ENCODE measurements at regions not wholly inside any gene's neighbourhood (a gene's known extent, or its start where the extent isn't known, plus 50 kb on each side); places are given as distances from the start of the nearest gene placed in this dataset.

GRCh38 chr9:85322592-85322991 is 419.2 kb downstream of the AGTPBP1 start:
- Mint-ChIP-seq H3K4me3 (no peak overlapping the region), H3K4me1 (no peaks in the 10 kb centered on the region), H3K27me3 (ENCODE audit: low read depth in 3 of 3) (peaks cover 0 to 5% (median 2%) of the 10 kb centered on the region in 3 donors), H3K9me3 (peaks cover 10 to 25% (median 16%) of the 10 kb centered on the region in 7 donors), H3K36me3 (no peaks in the 10 kb centered on the region), H3K27ac (no peak overlapping the region)
- H3K36me3 ChIP-seq (replicated peaks in 1 of 2; ENCODE audit: control insufficient read depth in 1 of 2, insufficient read depth in 2 of 2, low read length in 2 of 2) = no peaks in the 10 kb centered on the region
- no peak overlapping the region for H3K4me2 ChIP-seq (replicated peaks; ENCODE audit: extremely low read depth, low read length, poor library complexity, severe bottlenecking)
- no peak overlapping the region for H3K9ac ChIP-seq (ENCODE audit: insufficient read depth, low read length, poor library complexity, severe bottlenecking)
- no peaks in the 10 kb centered on the region for H4K20me1 ChIP-seq (ENCODE audit: insufficient read depth, low read length)
- H2AFZ ChIP-seq (ENCODE audit: insufficient read depth, low read depth, low read length, poor library complexity, severe bottlenecking) = no peak overlapping the region
- H3K4me3 ChIP-seq (replicated peaks in 1 of 3; ENCODE audit: low read depth in 2 of 3, low read length in 3 of 3) = no peak overlapping the region
- no peak for DNase-seq
- H3K4me1 ChIP-seq (ENCODE audit: control insufficient read depth in 1 of 2, insufficient read depth in 2 of 2, low read length in 2 of 2) = no peaks in the 10 kb centered on the region
- 100% methylated on average over 2 of the region's 4 CpGs for WGBS (ENCODE audit: insufficient coverage)
- no peak overlapping the region for H3K27ac ChIP-seq (ENCODE audit: low read depth in 1 of 2, low read length in 2 of 2)
- TF ChIP-seq CTCF (IDR thresholded peaks at IDR 0.05) = no peak
- H3K9me3 ChIP-seq (replicated peaks in 1 of 2; ENCODE audit: control insufficient read depth in 1 of 2, insufficient read depth in 1 of 2, low read length in 2 of 2) = peaks cover 8 to 22% of the 10 kb centered on the region in 2 donors
- H3K27me3 ChIP-seq (ENCODE audit: control insufficient read depth in 2 of 2, insufficient read depth in 2 of 2, low read length in 2 of 2) = no peaks in the 10 kb centered on the region
- H3K79me2 ChIP-seq (ENCODE audit: insufficient read depth, low read length) = no peaks in the 10 kb centered on the region
- intact Hi-C loops (cut with micrococcal nuclease) = no loop called here

GRCh38 chr9:85321561-85321960 is 420.2 kb downstream of the AGTPBP1 start:
- H3K9ac ChIP-seq (ENCODE audit: insufficient read depth, low read length, poor library complexity, severe bottlenecking) = no peak overlapping the region
- H3K36me3 Mint-ChIP-seq = no peaks in the 10 kb centered on the region
- H3K27me3 Mint-ChIP-seq (ENCODE audit: low read depth in 3 of 3) = peaks cover 0 to 5% (median 2%) of the 10 kb centered on the region in 3 donors
- H3K4me1 Mint-ChIP-seq = no peaks in the 10 kb centered on the region
- 81% methylated on average over 4 of the region's 5 CpGs for WGBS (ENCODE audit: insufficient coverage)
- intact Hi-C loops (cut with micrococcal nuclease) = no loop called here
- no peak overlapping the region for H3K4me3 ChIP-seq (replicated peaks in 1 of 3; ENCODE audit: low read depth in 2 of 3, low read length in 3 of 3)
- no peaks in the 10 kb centered on the region for H3K36me3 ChIP-seq (replicated peaks in 1 of 2; ENCODE audit: control insufficient read depth in 1 of 2, insufficient read depth in 2 of 2, low read length in 2 of 2)
- H4K20me1 ChIP-seq (ENCODE audit: insufficient read depth, low read length) = no peaks in the 10 kb centered on the region
- no peaks in the 10 kb centered on the region for H3K27me3 ChIP-seq (ENCODE audit: control insufficient read depth in 2 of 2, insufficient read depth in 2 of 2, low read length in 2 of 2)
- DNase-seq = no peak
- H3K27ac ChIP-seq (ENCODE audit: low read depth in 1 of 2, low read length in 2 of 2) = no peak overlapping the region
- H3K9me3 Mint-ChIP-seq = peaks cover 10 to 28% (median 21%) of the 10 kb centered on the region in 7 donors
- H3K9me3 ChIP-seq (replicated peaks in 1 of 2; ENCODE audit: control insufficient read depth in 1 of 2, insufficient read depth in 1 of 2, low read length in 2 of 2) = peaks cover 8 to 24% of the 10 kb centered on the region in 2 donors
- no peaks in the 10 kb centered on the region for H3K79me2 ChIP-seq (ENCODE audit: insufficient read depth, low read length)
- no peaks in the 10 kb centered on the region for H3K4me1 ChIP-seq (ENCODE audit: control insufficient read depth in 1 of 2, insufficient read depth in 2 of 2, low read length in 2 of 2)
- H3K4me2 ChIP-seq (replicated peaks; ENCODE audit: extremely low read depth, low read length, poor library complexity, severe bottlenecking) = no peak overlapping the region
- no peak for TF ChIP-seq CTCF (IDR thresholded peaks at IDR 0.05)
- peak overlapping the region in 1 of 7 donors; percentile 26 for H3K27ac Mint-ChIP-seq
- H3K4me3 Mint-ChIP-seq = no peak overlapping the region
- H2AFZ ChIP-seq (ENCODE audit: insufficient read depth, low read depth, low read length, poor library complexity, severe bottlenecking) = no peak overlapping the region

All from CD14-positive monocyte (primary cell).